ENCODE measurements at regions not wholly inside any gene's neighbourhood (a gene's known extent, or its start where the extent isn't known, plus 50 kb on each side); places are given as distances from the start of the nearest gene placed in this dataset.
"Not testable (repeated sequence)": the region's sequence is repeated elsewhere in the genome, so short reads cannot be mapped to it uniquely, and the experiment has no call there.

GRCh38 chr9:124084087-124084486, 72.5 kb downstream of the LHX2 start:
- ATAC-seq (replicated peaks in 6 of 8): no peak
- 54 to 76% (median 60%) methylated on average over 3 to 7 of the region's 7 CpGs; no CpG with 5 or more reads in 1 of the 10 experiments for WGBS, 10 experiments
- H3K4me1 ChIP-seq (replicated peaks in 1 of 2): no peaks in the 10 kb centered on the region
- in situ Hi-C loops (cut with MboI; ENCODE audit: low pct_unique_long_range_greater_than_20kb in 2 of 9, low sequenced_read_pairs in 9 of 9, unreplicated experiment in 9 of 9): no loop called here
- no peak overlapping the region for H3K27ac ChIP-seq
- no peak overlapping the region for H3K4me3 ChIP-seq

GRCh38 chr9:124087226-124087625, 75.7 kb downstream of the LHX2 start:
- ATAC-seq (replicated peaks in 6 of 8): no peak
- Histone ChIP-seq H3K27ac (no peak overlapping the region), H3K4me3 (no peak overlapping the region), H3K4me1 (replicated peaks in 1 of 2) (no peaks in the 10 kb centered on the region)
- in situ Hi-C loops (cut with MboI; ENCODE audit: low pct_unique_long_range_greater_than_20kb in 2 of 9, low sequenced_read_pairs in 9 of 9, unreplicated experiment in 9 of 9): no loop called here
- 60 to 100% (median 82%) methylated on average over 1 to 2 of the region's 2 CpGs for WGBS, 10 experiments

DNA sequence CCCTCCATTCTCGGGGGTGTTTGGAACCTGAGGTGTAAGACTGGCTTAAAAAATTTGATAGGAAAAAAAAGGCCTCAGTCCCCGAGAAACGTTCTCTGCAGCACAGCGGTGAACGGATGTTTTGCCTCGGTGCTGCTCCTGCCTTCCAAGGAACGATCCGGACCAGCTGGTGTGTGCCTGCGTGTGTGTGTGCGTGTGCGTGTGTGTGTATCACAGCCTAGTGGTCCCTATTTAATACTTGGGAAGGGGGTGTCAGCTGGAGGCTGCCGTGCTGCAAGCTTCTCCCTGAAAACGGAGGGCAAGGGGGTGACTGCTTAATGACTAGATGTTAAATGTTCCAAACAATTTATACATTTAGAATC, 76.9 kb downstream of the LHX2 start:
- 27 to 80% (median 56%) methylated on average over 2 to 11 of the region's 13 CpGs; no CpG with 5 or more reads in 4 of the 10 experiments for WGBS, 10 experiments
- no peak overlapping the region for H3K27ac ChIP-seq
- in situ Hi-C loops (cut with MboI; ENCODE audit: low pct_unique_long_range_greater_than_20kb in 2 of 9, low sequenced_read_pairs in 9 of 9, unreplicated experiment in 9 of 9): no loop called here
- H3K4me3 ChIP-seq: no peak overlapping the region
- no peak for ATAC-seq (replicated peaks in 6 of 8)
- H3K4me1 ChIP-seq (replicated peaks in 1 of 2): no peaks in the 10 kb centered on the region

DNA sequence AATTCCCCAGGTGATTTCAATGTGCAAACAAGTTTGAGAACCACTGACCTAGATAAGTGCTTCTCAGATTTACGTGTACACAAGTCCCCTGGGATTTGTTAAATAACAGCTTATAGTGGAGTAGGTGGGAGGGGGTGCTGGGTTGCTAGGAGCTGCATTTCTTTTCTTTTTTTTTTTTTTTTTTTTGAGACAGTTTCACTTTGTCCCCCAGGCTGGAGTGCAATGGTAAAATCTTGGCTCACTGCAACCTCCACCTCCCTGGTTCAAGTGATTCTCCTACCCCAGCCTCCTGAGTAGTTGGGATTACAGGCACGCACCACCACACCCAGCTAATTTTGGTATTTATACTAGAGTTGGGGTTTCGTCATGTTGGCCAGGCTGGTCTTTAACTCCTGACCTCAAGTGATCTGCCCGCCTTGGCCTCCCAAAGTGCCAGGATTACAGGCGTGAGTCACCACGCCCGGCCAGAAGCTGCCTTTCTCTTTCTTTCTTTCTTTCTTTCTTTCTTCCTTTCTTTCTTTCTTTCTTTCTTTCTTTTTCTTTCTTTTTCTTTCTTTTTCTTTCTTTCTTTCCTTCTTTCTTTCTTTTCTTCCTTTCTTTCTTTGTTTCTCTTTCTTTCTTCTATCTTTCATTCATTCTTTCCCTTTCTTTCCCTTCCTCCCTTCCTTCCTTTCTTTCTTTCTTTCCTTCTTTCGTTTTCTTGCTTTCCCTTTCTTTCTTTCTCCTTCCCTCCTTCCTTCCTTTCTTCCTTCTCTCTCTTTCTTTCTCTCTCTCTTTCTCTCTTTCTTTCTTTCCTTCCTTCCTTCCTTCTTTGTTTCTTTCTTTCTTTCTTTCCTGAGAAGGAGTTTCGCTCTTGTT, 78.3 kb downstream of the LHX2 start:
- 57 to 91% (median 79%) methylated on average over 4 to 9 of the region's 9 CpGs; no CpG with 5 or more reads in 1 of the 10 experiments for WGBS, 10 experiments
- H3K27ac ChIP-seq; in situ Hi-C loops (cut with MboI; ENCODE audit: low pct_unique_long_range_greater_than_20kb in 2 of 9, low sequenced_read_pairs in 9 of 9, unreplicated experiment in 9 of 9); H3K4me3 ChIP-seq; ATAC-seq (replicated peaks in 6 of 8); H3K4me1 ChIP-seq (replicated peaks in 1 of 2): not testable (repeated sequence)

DNA sequence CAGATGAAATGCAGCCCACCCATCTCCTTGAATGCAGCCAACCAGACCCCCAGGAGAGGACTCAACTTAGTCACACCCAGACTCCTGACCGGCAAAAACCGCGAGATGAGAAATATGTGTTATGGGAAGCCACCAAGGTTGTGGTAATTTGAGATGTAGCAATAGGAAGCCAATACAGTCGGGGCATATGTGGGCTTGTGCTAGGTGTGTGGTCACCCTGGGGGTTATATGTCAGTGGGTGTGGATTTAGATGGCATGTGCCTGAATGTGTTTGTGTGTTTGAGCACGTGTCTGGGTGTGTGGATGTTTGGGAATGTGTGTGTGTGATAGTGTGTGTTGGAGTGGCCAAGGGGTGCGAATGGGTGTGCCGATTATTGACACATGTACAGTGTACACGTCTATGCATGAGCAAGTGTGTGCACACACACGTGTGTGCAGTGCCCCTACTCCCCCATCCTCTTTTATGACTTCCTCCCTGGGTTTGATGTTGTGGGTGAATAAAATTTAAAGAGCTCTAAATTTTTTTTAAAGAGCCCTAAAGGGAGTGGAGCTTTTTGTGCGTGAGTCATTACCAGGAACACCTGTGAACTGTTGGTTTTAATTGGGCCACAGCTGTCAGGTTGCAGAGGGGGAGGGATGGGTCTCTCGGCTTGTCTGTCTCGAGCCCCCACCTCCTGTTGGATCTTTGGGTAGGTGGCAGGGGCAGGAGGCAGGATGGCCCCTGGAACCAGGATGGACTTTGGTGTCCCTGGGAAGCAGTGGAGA, 86.8 kb downstream of the LHX2 start:
- no peak overlapping the region for H3K27ac ChIP-seq
- in situ Hi-C loops (cut with MboI; ENCODE audit: low pct_unique_long_range_greater_than_20kb in 2 of 9, low sequenced_read_pairs in 9 of 9, unreplicated experiment in 9 of 9): no loop called here
- no peaks in the 10 kb centered on the region for H3K4me1 ChIP-seq (replicated peaks in 1 of 2)
- ATAC-seq (replicated peaks in 6 of 8): peak in 2 of 8 experiments; percentile 23 to 50
- no peak overlapping the region for H3K4me3 ChIP-seq
- 0 to 80% (median 33%) methylated on average over 1 to 7 of the region's 12 CpGs; no CpG with 5 or more reads in 3 of the 10 experiments for WGBS, 10 experiments

GRCh38 chr9:124099860-124100259, 88.3 kb downstream of the LHX2 start:
- H3K4me3 ChIP-seq: no peak overlapping the region
- H3K27ac ChIP-seq: no peak overlapping the region
- in situ Hi-C loops (cut with MboI; ENCODE audit: low pct_unique_long_range_greater_than_20kb in 2 of 9, low sequenced_read_pairs in 9 of 9, unreplicated experiment in 9 of 9): no loop called here
- WGBS, 10 experiments: 42 to 82% (median 80%) methylated on average over 1 to 5 of the region's 6 CpGs; no CpG with 5 or more reads in 5 of the 10 experiments
- no peak for ATAC-seq (replicated peaks in 6 of 8)
- H3K4me1 ChIP-seq (replicated peaks in 1 of 2): no peaks in the 10 kb centered on the region

- Histone ChIP-seq H3K27ac (no peak overlapping the region), H3K4me1 (replicated peaks in 1 of 2) (no peaks in the 10 kb centered on the region), H3K4me3 (no peak overlapping the region)
- ATAC-seq (replicated peaks in 6 of 8): peak in 2 of 8 experiments; percentile 66 to 84
- in situ Hi-C loops (cut with MboI; ENCODE audit: low pct_unique_long_range_greater_than_20kb in 2 of 9, low sequenced_read_pairs in 9 of 9, unreplicated experiment in 9 of 9): no loop called here
- 11 to 67% (median 36%) methylated on average over 1 to 4 of the region's 6 CpGs for WGBS, 10 experiments
These were observed 89.8 kb downstream of the LHX2 start for GRCh38 chr9:124101215-124101968.

DNA sequence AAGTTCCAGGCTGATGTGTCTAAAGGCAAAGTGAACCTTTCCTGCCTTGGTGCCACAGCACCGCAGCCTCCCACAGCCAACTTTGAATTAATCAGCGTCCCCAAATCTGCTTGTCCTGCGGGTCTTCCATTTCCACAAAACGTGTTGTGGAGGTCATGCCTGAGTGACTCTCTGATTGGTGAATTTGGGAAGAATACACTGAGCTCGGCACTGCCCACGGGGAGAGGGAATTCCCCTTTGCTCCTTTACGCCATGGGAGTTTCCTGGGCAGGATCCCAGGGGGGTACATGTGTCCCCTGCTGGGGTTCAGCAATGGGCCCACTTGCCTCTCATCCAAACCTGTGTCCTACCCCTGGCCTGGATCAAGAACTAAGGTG, 90.4 kb downstream of the LHX2 start:
- in situ Hi-C loops (cut with MboI; ENCODE audit: low pct_unique_long_range_greater_than_20kb in 2 of 9, low sequenced_read_pairs in 9 of 9, unreplicated experiment in 9 of 9): no loop called here
- Histone ChIP-seq H3K4me1 (replicated peaks in 1 of 2) (no peaks in the 10 kb centered on the region), H3K4me3 (no peak overlapping the region), H3K27ac (no peak overlapping the region)
- 34 to 71% (median 50%) methylated on average over 2 to 6 of the region's 7 CpGs; no CpG with 5 or more reads in 2 of the 10 experiments for WGBS, 10 experiments
- no peak for ATAC-seq (replicated peaks in 6 of 8)

- in situ Hi-C loops (cut with MboI; ENCODE audit: low pct_unique_long_range_greater_than_20kb in 2 of 9, low sequenced_read_pairs in 9 of 9, unreplicated experiment in 9 of 9): no loop called here
- Histone ChIP-seq H3K4me3 (no peak overlapping the region), H3K4me1 (replicated peaks in 1 of 2) (no peaks in the 10 kb centered on the region), H3K27ac (no peak overlapping the region)
- WGBS, 10 experiments: 33 to 40% (median 33%) methylated on average over 1 to 3 of the region's 3 CpGs; no CpG with 5 or more reads in 7 of the 10 experiments
- ATAC-seq (replicated peaks in 6 of 8): no peak
These were observed 90.8 kb downstream of the LHX2 start for GRCh38 chr9:124102363-124102762.

GRCh38 chr9:124105266-124105665, 93.7 kb downstream of the LHX2 start:
- H3K27ac ChIP-seq: no peak overlapping the region
- in situ Hi-C loops (cut with MboI; ENCODE audit: low pct_unique_long_range_greater_than_20kb in 2 of 9, low sequenced_read_pairs in 9 of 9, unreplicated experiment in 9 of 9): no loop called here
- H3K4me3 ChIP-seq: no peak overlapping the region
- H3K4me1 ChIP-seq (replicated peaks in 1 of 2): no peaks in the 10 kb centered on the region
- no peak for ATAC-seq (replicated peaks in 6 of 8)
- 67 to 83% methylated on average over 2 to 3 of the region's 3 CpGs; no CpG with 5 or more reads in 8 of the 10 experiments for WGBS, 10 experiments

GRCh38 chr9:124108216-124108615, 96.6 kb downstream of the LHX2 start:
- ATAC-seq (replicated peaks in 6 of 8): no peak
- in situ Hi-C loops (cut with MboI; ENCODE audit: low pct_unique_long_range_greater_than_20kb in 2 of 9, low sequenced_read_pairs in 9 of 9, unreplicated experiment in 9 of 9): no loop called here
- Histone ChIP-seq H3K27ac (no peak overlapping the region), H3K4me1 (replicated peaks in 1 of 2) (no peaks in the 10 kb centered on the region), H3K4me3 (no peak overlapping the region)
- WGBS, 10 experiments: 0 to 100% (median 71%) methylated on average over 1 to 6 of the region's 6 CpGs; no CpG with 5 or more reads in 1 of the 10 experiments

GRCh38 chr9:124110307-124110915, 98.8 kb downstream of the LHX2 start:
- ATAC-seq (replicated peaks in 6 of 8): peak in 7 of 8 experiments; percentile 35 to 91 (median 56)
- in situ Hi-C loops (cut with MboI; ENCODE audit: low pct_unique_long_range_greater_than_20kb in 2 of 9, low sequenced_read_pairs in 9 of 9, unreplicated experiment in 9 of 9): no loop called here
- H3K4me1 ChIP-seq (replicated peaks in 1 of 2): no peaks in the 10 kb centered on the region
- no peak overlapping the region for H3K4me3 ChIP-seq
- H3K27ac ChIP-seq: no peak overlapping the region
- WGBS, 10 experiments: 7 to 64% (median 37%) methylated on average over 3 to 13 of the region's 16 CpGs; no CpG with 5 or more reads in 2 of the 10 experiments

Data from motor neuron (in vitro differentiated cells).